IPS-11a (cell line): ENCODE measurements at regions not wholly inside any gene's neighbourhood (a gene's known extent, or its start where the extent isn't known, plus 50 kb on each side); places are given as distances from the start of the nearest gene placed in this dataset.
"Not testable (repeated sequence)": the region's sequence is repeated elsewhere in the genome, so short reads cannot be mapped to it uniquely, and the experiment has no call there.

Source experiments
- H3K4me3 ChIP-seq: one replicate; pipeline ENCODE4 v1.5.1; 2013; ENCODE audit warnings: low read depth, low read length, control low read depth

DNA sequence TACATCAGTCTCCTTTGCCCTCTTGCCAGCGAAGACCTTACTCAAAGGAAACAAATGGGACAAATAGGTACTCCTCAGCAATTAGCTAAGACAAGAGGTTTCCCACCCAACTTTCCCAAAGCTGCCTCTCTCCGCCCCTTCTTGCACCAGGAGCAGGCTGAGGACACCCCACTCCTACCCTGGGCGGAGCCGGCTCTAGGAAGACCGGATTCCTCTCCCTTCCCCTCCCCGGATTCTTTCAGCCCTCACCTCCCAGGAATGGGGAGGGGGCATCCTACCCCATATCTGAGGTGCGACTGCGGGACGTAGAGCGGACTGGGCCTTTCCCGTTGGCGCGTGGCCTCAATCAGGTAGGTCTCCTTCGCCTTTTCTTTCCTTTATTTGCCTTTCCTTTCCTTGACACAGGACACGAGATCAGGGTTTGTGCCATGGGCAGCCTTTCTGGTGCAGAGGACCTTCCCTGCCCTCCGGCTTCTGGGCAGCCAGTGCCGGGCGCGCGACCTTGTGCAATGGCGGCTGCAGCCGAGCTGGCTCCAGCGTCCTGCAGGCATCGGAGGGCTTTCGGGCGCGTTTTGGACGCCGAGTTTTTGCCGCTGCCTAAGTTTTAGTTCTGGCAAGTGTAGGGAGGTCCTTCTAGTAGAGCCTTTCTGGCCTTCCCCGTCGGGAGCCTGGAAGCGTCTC, 279.9 kb downstream of the PLS3 start:
- H3K4me3 ChIP-seq = not testable (repeated sequence)

DNA sequence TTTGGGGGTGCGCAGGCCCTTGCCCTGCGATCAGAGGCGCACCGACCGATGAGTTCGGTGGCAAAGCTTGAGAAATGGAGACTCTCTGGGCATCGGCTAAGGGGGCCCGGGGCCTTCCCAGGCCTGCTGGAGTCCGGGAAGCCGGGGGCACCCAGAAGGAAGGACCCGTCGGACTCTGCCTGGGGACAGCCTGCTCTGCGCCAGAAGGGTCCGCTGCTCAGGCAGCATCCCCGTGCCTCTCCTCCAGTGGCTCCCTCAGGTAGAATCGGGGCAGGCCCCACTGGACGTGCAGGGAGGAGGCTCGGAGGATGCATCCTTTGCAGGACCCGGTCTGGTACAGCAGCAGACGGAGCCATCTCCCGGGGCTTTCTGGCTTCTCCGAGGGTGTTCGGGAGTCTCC, 290.0 kb downstream of the PLS3 start:
- not testable (repeated sequence) for H3K4me3 ChIP-seq

DNA sequence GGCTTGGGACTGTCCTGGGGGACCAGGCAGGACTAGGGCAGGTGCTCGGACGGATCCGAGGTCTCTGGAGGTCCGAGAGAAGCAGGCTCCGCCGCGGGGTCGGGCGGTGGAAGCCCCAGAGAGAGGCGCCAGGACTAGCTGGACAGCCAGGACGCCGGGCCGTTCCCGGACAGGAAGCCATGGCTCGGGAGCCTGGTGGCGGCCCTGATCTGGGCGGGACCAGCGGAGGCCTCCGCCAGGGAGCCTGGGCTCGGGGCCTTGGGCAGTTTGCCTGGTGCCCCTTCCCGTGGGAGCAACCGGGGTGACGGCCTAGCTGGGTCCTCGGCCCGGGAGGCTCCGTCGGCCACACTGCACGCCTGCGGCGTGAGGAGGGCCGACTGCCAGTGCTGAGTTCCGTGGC, 292.3 kb downstream of the PLS3 start:
- H3K4me3 ChIP-seq = not testable (repeated sequence)

GRCh38 chrX:115881170-115881569, 289.4 kb upstream of the AGTR2 start:
- not testable (repeated sequence) for H3K4me3 ChIP-seq

- not testable (repeated sequence) for H3K4me3 ChIP-seq
Measured at GRCh38 chrX:115884121-115884520, 286.4 kb upstream of the AGTR2 start.

- H3K4me3 ChIP-seq = not testable (repeated sequence)
Measured at GRCh38 chrX:115888041-115888440, 282.5 kb upstream of the AGTR2 start.

DNA sequence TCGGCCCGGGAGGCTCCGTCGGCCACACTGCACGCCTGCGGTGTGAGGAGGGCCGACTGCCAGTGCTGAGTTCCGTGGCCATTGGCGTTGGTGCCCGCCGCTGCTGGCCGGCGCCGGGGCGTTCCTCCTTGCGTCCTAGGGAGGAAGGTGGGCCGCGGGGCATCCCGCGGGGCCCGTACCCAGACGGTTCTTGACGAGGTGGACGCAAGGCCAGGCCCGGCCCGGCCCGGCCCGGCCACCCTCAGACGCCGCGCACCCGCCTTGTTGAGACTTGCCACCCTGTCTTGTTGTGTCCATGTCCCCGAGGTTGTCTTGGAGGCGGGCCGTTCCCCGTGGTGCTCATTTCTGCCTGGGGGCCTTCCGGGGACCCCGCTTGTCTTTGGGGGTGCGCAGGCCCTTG, 282.0 kb upstream of the AGTR2 start:
- H3K4me3 ChIP-seq = not testable (repeated sequence)

GRCh38 chrX:115889121-115889890, 281.2 kb upstream of the AGTR2 start:
- no peak overlapping the region for H3K4me3 ChIP-seq

DNA sequence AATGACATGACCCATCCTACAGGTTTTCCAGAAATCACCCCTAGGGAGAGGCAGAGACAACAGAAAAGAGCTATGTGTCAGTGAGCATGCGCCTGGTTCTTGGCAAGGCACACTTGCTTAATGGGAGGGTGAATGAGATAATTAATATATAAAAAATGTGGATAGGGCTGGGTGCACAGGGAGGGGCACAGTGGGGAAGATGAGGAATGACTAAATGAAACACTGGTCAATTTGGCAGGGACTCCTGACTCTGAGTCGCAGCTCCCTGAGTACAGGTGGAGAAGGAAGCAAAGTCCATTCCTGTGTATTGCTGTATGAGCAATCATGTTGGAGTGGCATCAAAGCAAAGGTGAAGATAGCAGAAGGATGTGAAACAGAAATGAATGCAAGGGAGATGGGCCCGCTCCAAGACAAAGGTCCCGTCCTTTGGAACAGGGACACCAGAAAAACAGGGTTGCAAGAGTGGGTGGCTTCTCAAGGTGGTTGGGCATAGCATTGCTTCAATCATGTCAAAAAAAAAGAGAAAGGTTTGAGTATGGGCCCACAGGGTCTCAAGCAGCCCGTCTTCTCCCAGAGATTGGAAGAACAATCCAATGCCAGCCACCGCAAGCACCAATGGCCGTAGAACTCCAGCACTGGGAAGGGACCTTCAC, 278.4 kb upstream of the AGTR2 start:
- H3K4me3 ChIP-seq = no peak overlapping the region

GRCh38 chrX:115892787-115893671, 277.5 kb upstream of the AGTR2 start:
- H3K4me3 ChIP-seq = no peak overlapping the region

DNA sequence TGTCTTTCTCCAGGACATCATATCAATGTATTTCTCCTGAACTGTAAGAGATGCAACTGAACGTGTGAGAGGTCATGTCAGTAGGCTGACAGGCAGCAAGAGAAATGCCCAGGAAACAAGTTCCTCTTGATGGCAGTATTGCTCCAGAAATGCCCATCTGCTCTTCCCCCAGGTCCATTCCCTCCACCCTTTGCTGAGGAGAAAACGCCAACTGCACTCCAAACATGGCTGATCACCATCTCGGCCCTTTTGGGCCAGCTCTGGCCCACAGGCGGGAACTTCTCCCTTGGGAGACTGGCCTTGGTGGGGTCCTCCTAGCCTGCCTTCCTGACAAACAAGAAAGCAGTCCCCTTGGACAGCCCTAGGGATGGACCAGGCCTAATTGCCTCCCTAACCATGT, 276.5 kb upstream of the AGTR2 start:
- no peak overlapping the region for H3K4me3 ChIP-seq

GRCh38 chrX:115895678-115896329, 274.7 kb upstream of the AGTR2 start:
- H3K4me3 ChIP-seq = no peak overlapping the region

- H3K4me3 ChIP-seq = no peak overlapping the region
Measured at GRCh38 chrX:115896362-115896761, 274.2 kb upstream of the AGTR2 start.

DNA sequence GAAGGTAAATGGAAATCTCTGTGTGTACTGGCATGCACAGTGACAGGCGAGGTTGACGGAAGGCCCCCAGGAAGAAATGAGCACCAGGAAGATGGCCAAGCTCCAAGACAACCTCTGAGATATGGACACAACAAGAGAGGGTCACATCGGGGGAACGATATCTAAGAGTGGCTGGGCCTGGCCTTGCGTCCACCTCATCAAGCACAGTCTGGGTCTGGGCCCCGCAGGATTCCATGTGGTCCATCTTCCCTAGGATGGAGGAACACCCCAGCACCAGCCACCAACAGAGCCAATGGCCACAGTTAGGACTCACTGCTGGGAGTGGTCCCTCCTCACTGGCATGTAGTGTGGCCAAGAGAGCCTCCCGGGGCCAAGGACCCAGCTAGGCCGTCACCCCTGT, 272.6 kb upstream of the AGTR2 start:
- no peak overlapping the region for H3K4me3 ChIP-seq

DNA sequence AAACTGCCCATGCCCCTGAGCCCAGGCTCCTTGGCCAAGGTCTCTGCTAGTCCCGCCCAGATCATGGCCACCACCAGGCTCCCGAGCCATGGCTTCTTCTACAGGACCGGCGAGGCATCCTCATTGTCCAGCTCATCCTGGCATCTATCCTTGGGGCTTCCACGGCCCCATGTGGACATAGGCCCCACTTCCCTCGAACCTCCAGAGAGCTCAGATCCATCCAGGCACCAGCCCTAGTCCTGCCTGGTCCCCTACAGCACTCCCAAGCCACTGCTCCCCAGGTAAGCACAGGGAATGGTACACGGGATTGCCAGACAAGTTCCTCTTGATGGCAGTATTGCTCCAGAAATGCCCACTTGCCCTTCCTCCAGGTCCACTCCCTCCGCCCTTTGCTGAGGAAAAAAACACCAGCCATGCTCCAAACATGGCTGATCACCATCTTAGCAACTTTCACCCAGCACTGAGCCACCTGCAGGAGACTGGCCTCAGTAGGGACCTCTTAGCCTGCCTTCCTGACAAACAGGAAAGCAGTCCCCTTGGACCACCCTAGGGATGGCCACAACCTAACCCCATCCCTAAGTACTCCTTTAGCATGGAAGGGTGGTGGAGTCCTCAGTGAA, 272.1 kb upstream of the AGTR2 start:
- H3K4me3 ChIP-seq = no peak overlapping the region

DNA sequence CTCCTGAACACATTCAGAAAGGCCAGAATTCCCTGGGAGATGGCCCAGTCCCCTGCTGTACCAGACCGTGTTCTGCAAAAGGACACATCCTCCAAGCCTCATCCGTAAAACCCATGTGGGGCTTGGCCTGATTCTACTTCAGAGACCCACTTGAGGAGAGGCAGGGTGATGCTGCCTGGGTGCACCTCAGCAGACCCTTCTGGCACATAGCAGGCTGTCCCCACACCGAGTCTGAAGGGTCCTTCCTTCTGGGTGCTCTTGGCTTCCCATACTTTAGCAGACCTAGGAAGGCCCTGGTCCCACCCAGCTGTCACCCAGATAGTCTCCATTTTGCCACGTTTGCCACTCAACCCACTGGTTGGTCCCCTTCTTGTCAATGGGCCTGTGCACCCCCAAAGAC, 270.1 kb upstream of the AGTR2 start:
- H3K4me3 ChIP-seq = no peak overlapping the region

DNA sequence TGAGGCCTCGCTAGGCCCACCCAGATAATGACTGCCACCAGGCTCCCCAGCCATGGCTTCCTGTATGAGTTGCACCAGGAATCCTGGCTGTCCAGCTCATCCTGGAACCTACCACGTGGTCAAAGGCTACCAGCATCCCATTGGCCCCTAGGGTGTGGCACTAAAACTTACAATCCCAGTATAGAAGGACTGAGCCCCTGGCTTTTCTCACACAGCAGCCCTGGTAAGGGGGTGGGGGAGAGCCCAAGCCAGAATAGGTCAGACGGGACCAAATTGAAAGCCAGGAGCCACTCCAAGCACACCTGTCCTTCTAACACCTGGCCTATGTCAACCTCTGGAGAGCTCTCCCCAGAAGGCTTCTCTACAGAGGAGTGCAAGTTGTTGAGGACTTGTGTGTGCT, 269.3 kb upstream of the AGTR2 start:
- no peak overlapping the region for H3K4me3 ChIP-seq

DNA sequence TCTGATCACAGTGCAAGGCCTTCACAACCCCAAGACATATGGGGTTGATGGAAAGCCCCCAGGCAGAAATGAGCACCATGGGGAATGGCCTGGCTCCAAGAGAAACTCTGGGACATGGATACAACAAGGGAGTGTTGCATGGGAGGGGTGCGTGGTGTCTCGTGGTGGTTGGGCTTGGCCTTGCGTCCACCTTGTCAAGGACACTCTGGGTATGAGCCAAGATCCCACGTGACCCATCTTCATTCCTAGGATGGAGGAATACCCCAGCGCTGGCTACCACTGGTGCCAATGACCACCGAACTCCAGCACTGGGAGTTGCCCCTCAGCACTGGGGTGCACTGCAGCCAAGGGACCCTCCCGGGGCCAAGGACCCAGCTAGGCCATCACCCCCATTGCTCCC, 267.5 kb upstream of the AGTR2 start:
- H3K4me3 ChIP-seq = no peak overlapping the region

DNA sequence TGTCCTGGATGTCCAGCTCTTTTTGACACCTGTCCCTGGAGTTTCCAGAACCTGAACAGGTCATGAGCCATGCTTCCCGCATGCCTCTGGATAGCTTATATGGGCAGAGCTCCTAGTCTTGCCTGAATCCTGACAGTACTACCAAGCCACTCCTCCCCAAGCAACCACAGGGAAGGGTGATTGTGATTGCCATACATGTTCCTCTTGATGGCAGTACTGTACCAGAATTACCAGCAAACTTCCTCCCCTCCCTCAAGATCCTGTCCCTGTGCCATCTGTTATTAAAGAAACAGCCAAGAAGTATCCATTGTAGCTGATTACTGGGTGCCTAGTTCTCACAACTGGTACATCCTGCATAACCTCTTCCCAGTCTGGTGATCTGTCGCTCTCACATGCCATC, 264.3 kb upstream of the AGTR2 start:
- no peak overlapping the region for H3K4me3 ChIP-seq

GRCh38 chrX:115906881-115907280, 263.7 kb upstream of the AGTR2 start:
- H3K4me3 ChIP-seq = no peak overlapping the region
